ENCODE measurements at regions not wholly inside any gene's neighbourhood (a gene's known extent, or its start where the extent isn't known, plus 50 kb on each side); places are given as distances from the start of the nearest gene placed in this dataset.

GRCh38 chr13:40207001-40207478 lies 459.4 kb downstream of the FOXO1 start:
- Histone ChIP-seq H3K4me3 (ENCODE audit: low read depth, low read length) (no peak overlapping the region), H3K27ac (ENCODE audit: extremely low read depth, low read depth, low read length) (no peak overlapping the region), H3K4me1 (ENCODE audit: control insufficient read depth, insufficient read depth, low read length) (peaks cover 6% of the 10 kb centered on the region; the same call in 1 of the 2 replicates), H3K36me3 (ENCODE audit: control insufficient read depth in 2 of 2, insufficient read depth in 1 of 2, low read length in 2 of 2) (no peaks in the 10 kb centered on the region), H3K9me3 (ENCODE audit: control insufficient read depth, insufficient read depth, low read depth, low read length) (no peaks in the 10 kb centered on the region)
- POLR2A ChIA-PET: no interaction called here
- CTCF ChIA-PET: no interaction called here
- TF ChIP-seq, protein P1, sequence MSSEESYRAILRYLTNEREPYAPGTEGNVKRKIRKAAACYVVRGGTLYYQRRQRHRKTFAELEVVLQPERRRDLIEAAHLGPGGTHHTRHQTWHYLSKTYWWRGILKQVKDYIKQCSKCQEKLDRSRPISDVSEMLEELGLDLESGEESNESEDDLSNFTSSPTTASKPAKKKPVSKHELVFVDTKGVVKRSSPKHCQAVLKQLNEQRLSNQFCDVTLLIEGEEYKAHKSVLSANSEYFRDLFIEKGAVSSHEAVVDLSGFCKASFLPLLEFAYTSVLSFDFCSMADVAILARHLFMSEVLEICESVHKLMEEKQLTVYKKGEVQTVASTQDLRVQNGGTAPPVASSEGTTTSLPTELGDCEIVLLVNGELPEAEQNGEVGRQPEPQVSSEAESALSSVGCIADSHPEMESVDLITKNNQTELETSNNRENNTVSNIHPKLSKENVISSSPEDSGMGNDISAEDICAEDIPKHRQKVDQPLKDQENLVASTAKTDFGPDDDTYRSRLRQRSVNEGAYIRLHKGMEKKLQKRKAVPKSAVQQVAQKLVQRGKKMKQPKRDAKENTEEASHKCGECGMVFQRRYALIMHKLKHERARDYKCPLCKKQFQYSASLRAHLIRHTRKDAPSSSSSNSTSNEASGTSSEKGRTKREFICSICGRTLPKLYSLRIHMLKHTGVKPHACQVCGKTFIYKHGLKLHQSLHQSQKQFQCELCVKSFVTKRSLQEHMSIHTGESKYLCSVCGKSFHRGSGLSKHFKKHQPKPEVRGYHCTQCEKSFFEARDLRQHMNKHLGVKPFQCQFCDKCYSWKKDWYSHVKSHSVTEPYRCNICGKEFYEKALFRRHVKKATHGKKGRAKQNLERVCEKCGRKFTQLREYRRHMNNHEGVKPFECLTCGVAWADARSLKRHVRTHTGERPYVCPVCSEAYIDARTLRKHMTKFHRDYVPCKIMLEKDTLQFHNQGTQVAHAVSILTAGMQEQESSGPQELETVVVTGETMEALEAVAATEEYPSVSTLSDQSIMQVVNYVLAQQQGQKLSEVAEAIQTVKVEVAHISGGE (tag by site-specific recombination; conservative IDR thresholded peaks at IDR 0.05; ENCODE audit: low read depth): no peak
- no peak for TF ChIP-seq ZNF571 (tag by site-specific recombination; IDR thresholded peaks at IDR 0.05)

GRCh38 chr13:40208517-40208916 lies 457.9 kb downstream of the FOXO1 start:
- no peak for TF ChIP-seq ZNF510 (tag by site-specific recombination; IDR thresholded peaks at IDR 0.05; ENCODE audit: insufficient replicate concordance)
- TF ChIP-seq GLI4 (tag by site-specific recombination; IDR thresholded peaks at IDR 0.05): no peak
- TF ChIP-seq, protein P2, sequence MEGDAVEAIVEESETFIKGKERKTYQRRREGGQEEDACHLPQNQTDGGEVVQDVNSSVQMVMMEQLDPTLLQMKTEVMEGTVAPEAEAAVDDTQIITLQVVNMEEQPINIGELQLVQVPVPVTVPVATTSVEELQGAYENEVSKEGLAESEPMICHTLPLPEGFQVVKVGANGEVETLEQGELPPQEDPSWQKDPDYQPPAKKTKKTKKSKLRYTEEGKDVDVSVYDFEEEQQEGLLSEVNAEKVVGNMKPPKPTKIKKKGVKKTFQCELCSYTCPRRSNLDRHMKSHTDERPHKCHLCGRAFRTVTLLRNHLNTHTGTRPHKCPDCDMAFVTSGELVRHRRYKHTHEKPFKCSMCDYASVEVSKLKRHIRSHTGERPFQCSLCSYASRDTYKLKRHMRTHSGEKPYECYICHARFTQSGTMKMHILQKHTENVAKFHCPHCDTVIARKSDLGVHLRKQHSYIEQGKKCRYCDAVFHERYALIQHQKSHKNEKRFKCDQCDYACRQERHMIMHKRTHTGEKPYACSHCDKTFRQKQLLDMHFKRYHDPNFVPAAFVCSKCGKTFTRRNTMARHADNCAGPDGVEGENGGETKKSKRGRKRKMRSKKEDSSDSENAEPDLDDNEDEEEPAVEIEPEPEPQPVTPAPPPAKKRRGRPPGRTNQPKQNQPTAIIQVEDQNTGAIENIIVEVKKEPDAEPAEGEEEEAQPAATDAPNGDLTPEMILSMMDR (tag by site-specific recombination; IDR thresholded peaks at IDR 0.05): no peak
- no peak for TF ChIP-seq ZNF48 (tag by site-specific recombination; IDR thresholded peaks at IDR 0.05)
- TF ChIP-seq ZNF610 (tag by site-specific recombination; IDR thresholded peaks at IDR 0.05; ENCODE audit: borderline replicate concordance): no peak
- no peak for TF ChIP-seq ZNF37A (tag by site-specific recombination; IDR thresholded peaks at IDR 0.05)
- no peak for TF ChIP-seq PRDM1 (tag by site-specific recombination; IDR thresholded peaks at IDR 0.05)
- TF ChIP-seq REPIN1 (tag by site-specific recombination; IDR thresholded peaks at IDR 0.05; ENCODE audit: low read depth): no peak
- TF ChIP-seq ZNF654 (tag by site-specific recombination; IDR thresholded peaks at IDR 0.05; ENCODE audit: low read depth): no peak
- Histone ChIP-seq H3K36me3 (ENCODE audit: control insufficient read depth in 2 of 2, insufficient read depth in 1 of 2, low read length in 2 of 2) (no peaks in the 10 kb centered on the region), H3K4me3 (ENCODE audit: low read depth, low read length) (no peak overlapping the region), H3K9me3 (ENCODE audit: control insufficient read depth, insufficient read depth, low read depth, low read length) (no peaks in the 10 kb centered on the region), H3K27ac (ENCODE audit: extremely low read depth, low read depth, low read length) (no peak overlapping the region), H3K4me1 (ENCODE audit: control insufficient read depth, insufficient read depth, low read length) (peaks cover 6% of the 10 kb centered on the region; the same call in 1 of the 2 replicates)
- CTCF ChIA-PET: no interaction called here
- POLR2A ChIA-PET: no interaction called here

DNA sequence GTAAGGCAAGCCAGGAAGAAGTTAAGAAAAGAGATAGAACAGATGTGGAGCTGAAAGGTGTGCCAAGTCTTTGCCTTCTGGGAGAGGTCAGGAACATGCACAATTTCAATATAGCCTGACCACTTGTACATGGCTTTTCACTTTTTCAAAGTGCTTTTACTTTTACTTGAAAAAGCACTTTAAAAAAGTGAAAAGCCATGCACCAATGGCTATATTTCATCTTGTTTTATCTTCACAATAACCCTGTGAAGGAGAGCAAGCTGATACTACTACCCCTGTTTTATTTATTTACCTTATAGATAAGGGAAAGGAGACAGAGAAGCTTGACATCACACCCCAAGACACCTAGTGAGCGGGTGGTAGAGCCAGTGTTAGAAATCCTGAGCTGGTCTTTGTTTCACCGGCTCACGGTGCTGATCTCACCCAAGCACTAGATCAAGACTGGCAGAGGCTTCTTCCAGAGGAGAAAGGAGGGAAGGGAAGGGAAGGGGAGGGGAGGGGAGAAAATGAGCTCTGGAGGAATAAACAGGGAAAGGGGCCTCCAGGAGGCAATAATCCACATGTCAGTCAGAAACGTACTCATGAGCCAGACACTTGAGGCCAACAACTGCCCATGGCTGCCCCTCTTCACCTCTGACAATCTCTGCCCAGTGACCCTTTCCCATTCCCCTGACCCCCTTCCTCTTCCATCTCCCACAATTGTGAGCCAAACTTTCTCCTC lies 455.4 kb downstream of the FOXO1 start:
- H3K27ac ChIP-seq (ENCODE audit: extremely low read depth, low read depth, low read length): no peak overlapping the region
- ChIA-PET CTCF (interaction anchor here (0.7 kb wide), 1 partner anchor 97 kb away, joined by 3 read pairs; no protein-coding TSS in a partner anchor), POLR2A (no interaction called here)
- H3K9me3 ChIP-seq (ENCODE audit: control insufficient read depth, insufficient read depth, low read depth, low read length): no peaks in the 10 kb centered on the region
- no peaks in the 10 kb centered on the region for H3K36me3 ChIP-seq (ENCODE audit: control insufficient read depth in 2 of 2, insufficient read depth in 1 of 2, low read length in 2 of 2)
- no peak overlapping the region for H3K4me3 ChIP-seq (ENCODE audit: low read depth, low read length)
- H3K4me1 ChIP-seq (ENCODE audit: control insufficient read depth, insufficient read depth, low read length): peaks cover 6% of the 10 kb centered on the region; the same call in 1 of the 2 replicates
- TF ChIP-seq SCRT2 (tag by site-specific recombination; IDR thresholded peaks at IDR 0.05) (no peak), ZNF114 (tag by site-specific recombination; IDR thresholded peaks at IDR 0.05) (no peak), ZNF223 (tag by site-specific recombination; IDR thresholded peaks at IDR 0.05) (no peak), ZNF529 (tag by site-specific recombination; IDR thresholded peaks at IDR 0.05; ENCODE audit: insufficient replicate concordance) (no peak), ZNF558 (tag by site-specific recombination; IDR thresholded peaks at IDR 0.05) (no peak), FEZF1 (tag by site-specific recombination; IDR thresholded peaks at IDR 0.05) (peak; percentile 67), ZSCAN23 (tag by site-specific recombination; IDR thresholded peaks at IDR 0.05) (no peak), KLF7 (tag by site-specific recombination; IDR thresholded peaks at IDR 0.05; ENCODE audit: borderline replicate concordance) (no peak), ZNF623 (tag by site-specific recombination; IDR thresholded peaks at IDR 0.05) (no peak), ZNF202 (tag by site-specific recombination; IDR thresholded peaks at IDR 0.05; ENCODE audit: borderline replicate concordance) (no peak), ZNF48 (tag by site-specific recombination; IDR thresholded peaks at IDR 0.05) (no peak), GLI2 (tag by site-specific recombination; IDR thresholded peaks at IDR 0.05; ENCODE audit: borderline replicate concordance, low read depth) (no peak), ZNF561 (tag by site-specific recombination; IDR thresholded peaks at IDR 0.05; ENCODE audit: borderline replicate concordance) (no peak), PRDM1 (tag by site-specific recombination; IDR thresholded peaks at IDR 0.05) (peak; percentile 54), GLIS1 (tag by site-specific recombination; IDR thresholded peaks at IDR 0.05) (no peak)
